Renal cortex interstitium (tissue), 11 donors: ENCODE measurements at regions not wholly inside any gene's neighbourhood (a gene's known extent, or its start where the extent isn't known, plus 50 kb on each side); places are given as distances from the start of the nearest gene placed in this dataset.
"Not testable (repeated sequence)": the region's sequence is repeated elsewhere in the genome, so short reads cannot be mapped to it uniquely, and the experiment has no call there.

Experiments used
- DNase-seq, 11 donors: peaks; one replicate each; pipeline ENCODE4 v3.0.0-alpha.2; 2013; ENCODE audit warnings: low read depth in 9 of 11, low spot score in 4 of 11; ENCODE audit errors: extremely low read depth in 1 of 11

- DNase-seq: not testable (repeated sequence)
Measured at GRCh38 chr21:31819692-31820091, 53.1 kb upstream of the HUNK start.

DNA sequence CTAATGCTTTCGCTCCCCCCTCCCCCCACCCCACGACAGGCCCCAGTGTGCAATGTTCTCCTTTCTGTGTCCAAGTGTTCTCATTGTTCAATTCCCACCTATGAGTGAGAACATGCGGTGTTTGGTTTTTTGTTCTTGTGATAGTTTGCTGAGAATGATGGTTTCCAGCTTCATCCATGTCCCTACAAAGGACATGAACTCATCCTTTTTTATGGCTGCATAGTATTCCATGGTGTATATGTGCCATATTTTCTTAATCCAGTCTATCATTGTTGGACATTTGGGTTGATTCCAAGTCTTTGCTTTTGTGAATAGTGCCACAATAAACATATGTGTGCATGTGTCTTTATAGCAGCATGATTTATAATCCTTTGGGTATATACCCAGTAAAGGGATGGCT, 58.5 kb upstream of the HUNK start:
- not testable (repeated sequence) for DNase-seq

DNA sequence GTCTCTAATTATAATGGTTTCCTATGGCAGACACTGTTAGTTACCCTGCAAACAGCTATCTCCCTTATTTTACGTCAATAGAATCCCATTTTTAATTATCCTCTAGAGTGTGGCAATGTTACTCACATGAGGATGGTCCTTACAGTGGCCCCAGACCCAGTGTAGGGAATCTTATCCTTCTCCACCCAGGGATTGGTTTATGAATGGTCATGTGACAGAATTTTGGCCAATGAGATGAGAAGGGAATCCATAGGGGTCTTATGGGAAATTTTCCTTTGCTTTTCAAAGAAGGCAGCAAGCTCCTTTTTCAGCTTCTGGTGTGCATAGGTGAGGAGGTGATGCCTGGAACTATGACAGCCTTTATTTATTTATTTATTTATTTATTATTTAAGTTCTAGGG, 59.0 kb upstream of the HUNK start:
- DNase-seq: no peak

DNA sequence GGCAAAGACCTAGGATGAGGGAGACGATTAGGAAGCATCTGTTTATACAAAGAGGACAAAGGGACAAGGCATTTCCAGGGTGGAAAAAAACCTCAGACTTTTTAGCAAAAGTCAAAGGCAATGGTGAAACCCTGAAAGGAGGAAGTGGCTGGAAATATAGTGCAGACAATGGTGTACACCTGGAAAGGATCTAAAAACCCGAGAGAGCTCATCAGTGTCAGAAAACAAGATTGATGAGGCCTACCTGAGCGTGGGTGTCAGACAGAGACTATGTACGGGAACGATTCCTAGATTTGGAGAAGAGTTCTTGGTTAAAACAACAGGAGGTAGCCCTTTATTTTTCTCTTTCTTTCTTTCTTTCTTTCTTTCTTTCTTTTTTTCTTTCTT, 68.8 kb upstream of the HUNK start:
- DNase-seq: no peak

DNA sequence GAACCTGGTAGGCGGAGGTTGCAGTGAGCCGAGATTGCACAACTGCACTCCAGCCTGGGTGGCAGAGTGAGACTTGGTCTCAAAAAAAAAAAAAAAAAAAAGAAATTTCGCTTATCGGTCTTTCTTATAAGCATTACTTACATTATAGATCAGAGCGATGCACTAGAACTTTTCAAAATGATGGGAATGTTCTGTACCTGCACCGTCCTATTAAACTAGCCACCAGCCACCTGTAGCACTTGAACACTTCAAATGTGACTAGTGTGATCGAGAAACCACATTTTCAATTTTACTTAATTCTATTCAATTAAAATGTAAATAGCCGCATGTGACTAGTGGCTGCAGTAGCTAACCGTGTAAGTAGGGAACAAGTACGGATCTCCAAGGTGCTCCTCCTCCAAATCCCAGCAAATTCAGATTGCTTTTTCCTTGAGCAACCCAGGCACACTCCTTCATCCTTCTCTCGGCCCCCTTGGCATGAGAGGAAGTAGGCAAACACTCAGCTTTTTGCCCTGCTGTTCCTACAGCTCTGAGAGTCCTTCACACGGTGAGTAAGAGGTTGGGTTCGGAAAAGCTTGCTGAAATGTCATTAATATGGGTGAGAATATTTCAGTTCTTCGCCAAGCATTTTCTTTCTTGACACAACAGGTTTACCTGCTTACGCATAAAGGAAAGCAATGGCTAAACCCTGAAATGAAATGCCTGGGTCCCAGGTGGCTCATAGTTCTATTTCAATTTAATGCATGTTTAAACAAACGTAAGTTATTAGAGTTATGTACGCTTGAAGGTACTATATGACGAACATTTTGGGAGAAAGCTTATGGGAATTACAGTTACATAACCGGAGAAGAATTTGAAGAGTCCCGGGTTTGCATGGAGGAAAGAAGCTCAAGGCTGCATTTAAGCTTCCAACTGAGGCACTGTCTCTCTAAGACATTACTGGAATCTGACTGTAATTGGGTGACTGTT, 69.5 kb upstream of the HUNK start:
- DNase-seq: no peak

- DNase-seq: no peak
Measured at GRCh38 chr21:31802331-31802730, 70.4 kb upstream of the SCAF4 start.

DNA sequence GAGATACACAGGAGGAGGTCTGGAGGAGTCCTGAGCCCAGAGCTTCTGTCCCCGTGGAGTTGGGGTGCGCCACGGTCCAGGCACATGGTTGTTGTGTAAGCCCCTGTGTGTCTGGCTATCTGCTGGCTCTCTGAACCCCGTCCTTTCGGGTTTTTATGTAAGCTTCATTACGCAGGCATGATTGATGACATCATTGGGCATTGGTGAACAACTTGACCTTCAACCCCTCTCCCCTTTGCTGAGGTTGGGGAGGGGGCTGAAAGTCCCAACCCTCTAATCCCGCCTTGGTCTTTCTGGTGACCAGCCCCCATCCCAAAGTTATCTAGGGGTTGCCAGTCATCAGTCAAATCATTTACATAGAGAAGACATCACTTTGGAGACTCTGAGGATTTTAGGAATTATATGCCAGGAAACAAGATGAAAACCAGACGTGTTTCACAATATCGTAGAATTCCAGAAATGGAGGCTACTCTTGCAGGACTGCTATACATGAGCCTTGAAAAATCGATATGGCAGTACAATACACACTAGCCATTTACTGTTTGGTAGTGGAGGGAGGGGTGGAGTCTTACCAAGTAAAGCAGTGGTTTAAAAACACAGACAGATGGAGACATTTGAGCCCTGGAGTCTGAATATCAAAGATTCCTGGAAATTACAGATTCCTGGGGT, 69.8 kb upstream of the SCAF4 start:
- DNase-seq: no peak

- DNase-seq: no peak
Measured at GRCh38 chr21:31798842-31799704, 67.2 kb upstream of the SCAF4 start.

GRCh38 chr21:31795992-31796391, 64.1 kb upstream of the SCAF4 start:
- DNase-seq: no peak

DNA sequence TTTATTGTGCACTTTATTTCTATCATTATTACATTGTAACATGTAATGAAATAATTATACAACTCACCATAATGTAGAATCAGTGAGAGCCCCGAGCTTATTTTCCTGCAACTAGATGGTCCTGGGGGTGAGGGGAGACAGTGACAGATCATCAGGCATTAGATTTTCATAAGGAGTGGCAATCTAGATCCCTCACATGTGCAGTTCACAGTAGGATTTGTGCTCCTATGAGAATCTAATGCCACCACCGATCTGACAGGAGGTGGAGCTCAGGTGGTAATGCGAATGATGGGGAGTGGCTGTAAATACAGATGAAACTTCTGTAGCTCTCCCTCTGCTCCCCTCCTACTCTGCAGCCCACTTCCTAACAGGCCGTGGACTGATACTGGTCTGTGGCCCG, 58.5 kb upstream of the SCAF4 start:
- not testable (repeated sequence) for DNase-seq

DNA sequence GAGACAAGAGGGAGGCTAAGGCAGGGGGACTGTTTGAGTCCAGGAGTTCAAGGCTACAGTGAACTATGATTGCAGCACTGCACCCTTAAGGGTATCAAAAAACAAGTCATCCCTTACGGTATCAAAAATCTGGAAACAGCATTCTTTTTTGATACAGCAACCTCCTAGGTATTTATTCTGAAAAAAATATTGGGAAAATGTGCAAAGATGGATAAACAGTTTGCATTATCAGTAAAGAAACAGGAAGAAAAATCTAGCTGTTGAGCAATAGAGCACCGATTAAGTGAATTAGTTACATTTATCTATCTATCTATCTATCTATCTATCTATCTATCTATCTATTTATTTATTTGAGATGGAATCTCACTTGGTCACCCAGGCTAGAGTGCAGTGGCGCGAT, 56.7 kb upstream of the SCAF4 start:
- no peak for DNase-seq

GRCh38 chr21:31787691-31788090, 55.8 kb upstream of the SCAF4 start:
- not testable (repeated sequence) for DNase-seq

GRCh38 chr21:31786164-31786920, 54.4 kb upstream of the SCAF4 start:
- DNase-seq: no peak

DNA sequence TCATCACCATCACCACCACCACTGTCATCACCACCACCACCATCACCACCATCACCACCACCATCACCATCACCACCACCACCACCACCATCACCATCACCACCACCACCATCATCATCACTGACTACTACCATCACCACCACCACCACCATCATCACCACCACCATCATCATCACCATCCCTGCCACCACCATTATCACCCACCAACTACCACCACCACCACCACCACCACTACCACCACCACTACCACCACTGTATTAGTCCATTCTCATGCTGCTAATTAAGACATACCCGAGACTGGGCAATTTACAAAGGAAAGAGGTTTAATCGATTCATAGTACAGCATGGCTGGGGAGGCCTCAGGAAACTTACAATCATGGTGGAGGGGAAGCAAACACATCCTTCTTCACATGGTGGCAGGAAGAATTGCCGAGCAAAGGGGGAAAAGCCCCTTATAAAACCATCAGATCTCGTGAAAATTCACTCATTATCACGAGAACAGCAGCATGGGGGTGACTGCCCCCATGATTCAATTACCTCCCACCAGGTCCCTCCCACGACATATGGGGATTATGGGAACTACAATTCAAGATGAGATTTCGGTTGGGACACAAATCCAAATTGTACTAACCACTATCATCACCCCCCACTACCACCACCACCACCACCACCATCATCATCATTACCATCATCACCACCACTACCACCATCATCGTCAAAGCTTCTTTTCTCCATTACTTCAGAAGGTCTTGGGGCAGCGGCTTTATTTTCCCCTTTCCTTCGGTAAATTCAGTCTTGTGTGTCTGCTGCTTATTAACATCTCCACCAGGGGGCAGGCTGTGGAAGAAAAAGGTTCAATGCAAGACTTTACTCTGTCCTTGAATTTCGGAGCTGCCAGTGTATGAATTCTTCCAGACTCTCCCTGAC, 53.6 kb upstream of the SCAF4 start:
- DNase-seq: peak; percentile 59 to 81 (median 71)

DNA sequence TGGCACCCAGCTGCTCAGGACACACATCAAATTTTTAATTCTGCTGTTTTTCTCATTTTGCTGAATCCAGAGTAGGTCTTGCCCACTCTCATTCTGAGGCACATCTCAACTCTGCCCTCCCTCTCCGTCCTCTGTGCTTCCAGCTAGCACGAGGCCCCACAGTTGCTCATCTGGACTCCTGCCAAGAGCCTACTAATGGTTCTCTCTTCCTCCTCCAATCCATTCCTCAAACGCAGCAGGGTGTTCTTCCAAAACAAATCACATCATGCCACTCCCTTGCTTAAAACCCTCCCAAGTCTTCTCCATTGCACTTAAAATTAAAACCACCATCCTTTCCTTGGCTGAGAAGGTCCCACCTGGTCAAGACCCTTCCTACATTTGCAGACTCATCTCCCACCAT, 49.8 kb upstream of the SCAF4 start:
- DNase-seq: peak in 7 of 11 donors; percentile 8 to 35 (median 23)
